SW480 (cell line): ENCODE measurements at regions not wholly inside any gene's neighbourhood (a gene's known extent, or its start where the extent isn't known, plus 50 kb on each side); places are given as distances from the start of the nearest gene placed in this dataset.

ENCODE experiments used
- DNase-seq: peaks from one replicate; pipeline ENCODE4 v3.0.0-alpha.2; 2016; ENCODE audit warnings: low spot score

DNA sequence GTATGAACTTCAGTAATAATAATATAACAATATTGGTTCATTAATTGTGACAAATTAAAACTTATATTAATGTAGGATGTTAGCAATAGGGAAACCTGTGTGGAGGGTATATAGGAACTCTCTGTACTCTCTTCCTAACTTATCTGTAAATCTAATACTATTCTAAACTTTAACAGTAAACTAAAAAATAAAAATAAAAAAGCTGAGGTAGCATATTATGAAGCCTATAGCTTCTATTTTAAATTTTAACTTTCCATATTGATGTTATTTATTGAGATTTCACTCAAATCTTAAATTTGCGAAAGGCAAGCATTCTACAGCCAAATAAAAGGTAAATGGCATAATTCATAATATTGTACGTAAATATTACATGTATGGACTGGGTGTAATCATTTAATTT, 326.4 kb downstream of the MEI4 start:
- no peak for DNase-seq

DNA sequence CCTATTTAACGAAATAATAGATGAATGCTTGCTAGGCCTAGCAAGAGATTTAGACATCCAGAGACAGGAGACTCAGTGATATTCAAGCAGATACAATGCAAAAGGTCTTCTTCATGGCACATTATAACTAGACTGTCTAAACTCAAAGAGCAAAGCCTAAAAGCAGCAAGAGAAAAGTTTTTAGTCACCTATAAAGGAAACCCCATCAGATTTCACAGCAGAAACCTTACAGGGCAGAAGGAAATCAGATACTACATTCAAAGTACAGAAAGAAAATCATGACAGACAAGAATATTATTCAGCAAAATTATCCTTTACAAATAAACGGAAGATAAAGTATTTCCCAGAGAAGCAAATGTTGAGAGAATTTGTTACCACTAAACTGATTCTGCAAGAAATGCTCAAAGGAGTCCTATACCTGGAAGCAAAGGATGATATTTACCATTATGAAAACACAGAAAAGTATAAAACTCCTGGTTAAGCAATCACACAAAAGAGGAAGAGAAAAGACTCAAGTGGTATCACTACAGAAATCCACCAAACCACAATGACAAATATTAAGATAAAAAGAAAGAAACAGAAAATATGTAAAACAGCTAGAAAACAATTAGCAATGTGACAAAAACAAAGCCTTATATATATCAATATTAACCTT, 333.7 kb downstream of the MEI4 start:
- DNase-seq = no peak

DNA sequence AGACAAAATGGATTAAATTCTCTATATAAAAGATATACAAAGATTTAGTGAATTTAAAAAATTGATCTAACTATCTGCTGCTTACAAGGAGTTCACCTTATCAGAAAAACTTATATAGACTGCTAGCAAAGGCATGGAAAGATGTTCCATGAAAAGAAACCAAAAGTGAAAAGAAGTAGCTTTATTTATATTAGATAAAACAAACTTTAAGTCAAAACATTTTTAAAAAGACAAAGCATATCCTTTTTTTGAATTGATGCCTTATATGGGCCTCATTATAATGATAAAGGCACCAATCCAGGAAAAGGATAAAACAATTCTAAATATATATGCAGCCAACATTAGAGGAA, 334.2 kb downstream of the MEI4 start:
- DNase-seq = no peak

DNA sequence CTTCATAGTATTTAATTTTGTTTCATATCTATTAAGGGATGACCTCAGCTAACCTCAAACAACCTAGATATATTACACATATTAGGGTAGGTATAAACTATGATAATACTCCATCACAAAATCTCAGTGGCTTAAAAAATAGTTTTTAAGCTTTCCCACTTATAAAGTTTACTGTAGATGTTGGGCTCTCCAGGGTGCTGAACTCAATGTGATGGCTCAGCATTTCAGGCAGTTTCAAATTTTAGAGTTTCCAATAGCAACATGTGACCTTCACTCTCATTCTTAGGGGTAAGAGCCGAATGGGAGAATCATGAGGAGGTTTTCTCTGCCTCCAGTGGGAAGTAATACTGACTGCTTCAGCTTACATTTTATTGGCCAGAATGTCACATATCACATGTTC, 357.3 kb downstream of the MEI4 start:
- no peak for DNase-seq

DNA sequence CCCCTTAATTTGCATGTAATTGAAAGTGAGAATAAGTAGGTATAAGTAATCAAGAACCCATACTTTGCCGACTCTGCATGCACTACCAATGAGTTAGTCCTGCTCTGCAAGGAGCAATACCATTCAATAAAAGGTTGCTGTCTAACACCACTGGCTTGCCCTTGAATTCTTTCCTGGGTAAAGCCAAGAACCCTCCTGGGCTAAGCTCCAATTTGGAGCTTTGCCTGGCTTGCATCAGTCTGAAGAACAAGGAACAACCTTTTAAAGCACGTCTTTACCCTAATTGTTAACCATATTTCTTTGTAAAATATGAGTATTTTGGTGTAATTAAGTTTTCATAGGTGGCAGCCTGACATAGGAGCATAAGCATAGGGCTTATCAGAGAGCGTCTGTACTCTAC, 367.7 kb downstream of the MEI4 start:
- no peak for DNase-seq

DNA sequence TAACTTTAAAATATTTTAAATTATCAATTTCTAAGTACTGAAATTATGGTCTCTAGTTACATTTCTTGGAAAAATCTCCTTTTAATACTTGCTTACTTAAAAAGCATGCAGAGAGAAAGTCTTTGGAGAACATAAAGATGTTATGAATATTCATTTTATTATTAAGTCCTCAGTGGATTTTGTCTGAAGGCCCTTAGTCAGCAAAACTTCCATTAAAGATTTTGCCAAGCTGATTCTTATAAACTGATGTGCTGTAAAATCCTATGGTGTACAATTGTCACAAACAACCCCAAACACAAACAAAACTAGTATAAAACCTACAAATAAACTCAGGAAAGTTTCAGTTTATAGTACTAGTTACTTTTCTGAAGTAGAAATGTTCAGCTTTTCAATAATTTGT, 372.7 kb downstream of the MEI4 start:
- no peak for DNase-seq

DNA sequence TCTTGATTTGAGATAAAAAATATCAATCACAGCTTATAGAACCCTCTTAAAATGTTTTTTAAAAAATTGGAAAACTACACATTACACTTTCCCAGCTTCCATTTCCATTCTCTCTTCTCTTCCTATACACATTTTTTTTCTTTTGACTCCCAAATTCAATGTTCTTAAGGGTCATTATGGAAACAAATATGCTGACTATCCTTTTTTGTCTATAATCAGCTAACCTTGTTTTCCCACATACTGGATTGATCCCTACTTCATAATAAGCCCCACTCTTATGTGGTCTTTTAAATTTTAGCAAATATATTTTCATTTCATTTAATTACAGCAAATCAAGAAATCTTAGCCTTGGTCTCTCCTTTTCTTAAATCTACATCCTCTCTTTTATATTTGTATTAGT, 378.4 kb downstream of the MEI4 start:
- no peak for DNase-seq

DNA sequence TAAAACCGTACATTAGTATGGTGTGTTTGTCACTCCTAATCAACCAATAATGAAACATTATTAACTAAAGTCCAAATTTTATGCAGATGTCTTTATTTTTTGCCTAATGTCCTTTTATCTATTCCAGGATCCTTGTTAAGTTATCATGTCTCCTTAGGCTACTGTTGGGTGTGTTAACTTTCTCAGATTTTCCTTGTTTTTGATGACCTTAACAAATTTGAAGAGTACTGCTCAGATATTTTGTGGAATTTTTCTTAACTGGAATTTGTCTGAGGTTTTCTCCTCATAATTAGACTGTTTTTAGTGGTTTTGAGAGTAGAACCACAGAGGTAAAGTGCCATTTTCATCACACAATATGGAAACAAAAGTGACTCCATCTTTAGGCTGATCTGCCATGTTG, 406.3 kb downstream of the MEI4 start:
- no peak for DNase-seq

DNA sequence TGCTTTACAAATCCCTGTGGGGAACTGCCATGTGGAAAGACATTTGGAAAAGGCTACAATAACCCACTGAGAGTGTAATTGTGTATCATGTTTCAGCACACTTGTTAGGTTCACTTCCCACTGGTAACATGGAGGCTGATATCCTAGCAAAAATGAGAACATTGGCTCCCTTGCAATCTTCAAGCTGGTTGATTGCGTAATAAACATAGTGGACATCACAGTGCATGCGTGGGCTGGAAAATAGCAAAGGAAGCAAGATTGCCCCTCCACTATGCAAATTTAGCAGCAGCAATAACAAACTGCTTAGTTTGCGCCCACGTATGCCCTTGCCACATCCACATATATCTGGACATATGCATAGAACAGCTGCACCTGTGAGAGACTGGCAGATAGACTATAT, 410.2 kb downstream of the MEI4 start:
- no peak for DNase-seq

DNA sequence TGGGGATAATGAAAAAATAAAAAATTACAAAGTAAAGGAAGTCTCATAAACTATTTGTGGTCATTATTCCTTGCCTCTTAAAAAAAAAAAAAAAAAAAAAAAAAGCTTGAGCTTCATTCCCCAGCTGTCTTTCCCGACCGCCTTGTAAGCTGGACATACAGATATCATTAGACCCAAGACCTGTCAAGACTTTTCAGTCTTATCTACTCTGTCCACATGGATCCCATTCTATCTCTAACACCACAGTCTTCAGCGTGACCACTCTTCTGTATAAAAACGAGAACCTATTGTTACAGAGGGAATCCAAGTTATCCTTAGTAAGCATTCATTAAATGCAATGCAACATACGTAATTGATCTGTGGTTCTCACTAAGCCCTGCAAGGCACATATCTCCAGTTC, 423.5 kb downstream of the MEI4 start:
- no peak for DNase-seq

DNA sequence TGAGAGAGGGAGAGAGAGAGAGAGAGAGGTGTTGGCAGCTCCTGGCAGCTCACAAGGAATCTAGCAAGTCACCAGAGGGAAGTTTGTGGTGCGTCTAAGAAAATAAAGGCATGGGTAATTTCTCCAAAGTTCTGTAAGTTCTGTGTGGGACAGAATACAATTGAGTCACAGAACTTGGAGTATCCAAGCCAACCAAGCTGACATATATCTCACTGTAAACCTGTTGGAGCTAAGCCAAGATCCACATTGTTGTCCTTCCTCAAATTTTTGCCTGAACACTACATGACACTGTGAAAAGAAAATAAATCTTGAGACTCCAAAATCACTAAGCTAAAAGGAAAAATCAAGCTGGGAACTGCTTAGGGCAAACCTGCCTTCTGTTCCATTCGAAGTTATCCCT, 436.7 kb downstream of the MEI4 start:
- DNase-seq = no peak

DNA sequence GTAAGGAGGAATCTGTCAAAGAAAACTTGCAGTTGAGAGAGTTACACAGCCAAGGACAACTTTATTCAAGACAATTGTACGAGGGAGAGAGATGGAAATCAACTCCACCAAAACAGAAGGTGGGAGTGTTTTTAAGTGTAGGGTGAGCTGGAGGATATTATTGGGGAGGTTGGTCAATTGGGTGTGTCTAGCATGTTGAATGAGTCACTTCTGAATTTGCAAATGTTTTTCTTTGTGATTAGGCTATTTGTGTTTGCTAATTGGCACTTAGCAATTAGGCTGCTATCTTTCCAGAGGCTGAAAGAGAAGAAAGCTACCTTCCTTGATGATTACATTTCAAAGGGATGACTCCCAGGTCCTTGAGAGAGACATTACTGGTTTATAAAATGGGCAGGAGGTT, 441.1 kb downstream of the MEI4 start:
- no peak for DNase-seq

DNA sequence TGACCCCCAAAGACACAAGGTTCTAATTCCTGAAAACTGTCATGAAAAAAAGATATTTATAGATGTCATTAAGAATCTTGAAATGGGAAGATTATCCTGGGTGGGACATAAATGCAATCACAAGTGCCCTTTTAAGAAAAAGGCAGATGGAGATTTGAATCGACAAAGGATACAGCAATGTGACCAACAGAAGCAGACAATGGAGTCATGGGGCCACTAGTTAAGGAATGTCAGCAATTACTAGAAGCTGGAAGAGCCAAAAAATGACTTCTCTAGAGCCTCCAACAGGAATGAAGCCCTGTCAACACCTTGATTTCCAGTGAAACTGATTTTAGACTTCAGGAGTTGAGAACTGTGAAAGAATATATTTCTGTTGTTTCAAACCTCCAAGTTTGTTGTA, 448.5 kb downstream of the MEI4 start:
- DNase-seq = no peak

DNA sequence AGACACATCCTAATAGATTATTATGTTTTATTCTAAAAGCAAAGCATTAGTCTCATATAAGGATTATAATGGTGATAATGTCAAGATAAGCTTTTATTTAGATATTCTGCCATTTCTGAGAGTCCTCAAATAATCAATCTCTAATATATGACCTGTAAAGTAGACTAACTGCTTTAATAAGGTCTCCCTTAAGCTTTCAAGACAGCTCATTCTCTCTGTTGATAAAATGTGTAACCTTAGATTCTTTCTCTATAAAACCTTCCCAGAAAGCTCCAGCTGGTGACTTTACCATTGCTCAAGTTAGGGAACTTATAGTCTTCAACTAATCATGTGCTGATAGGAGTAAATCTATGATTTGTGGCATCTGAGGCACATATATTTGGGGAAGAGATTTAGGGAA, 457.8 kb downstream of the MEI4 start:
- DNase-seq = no peak

DNA sequence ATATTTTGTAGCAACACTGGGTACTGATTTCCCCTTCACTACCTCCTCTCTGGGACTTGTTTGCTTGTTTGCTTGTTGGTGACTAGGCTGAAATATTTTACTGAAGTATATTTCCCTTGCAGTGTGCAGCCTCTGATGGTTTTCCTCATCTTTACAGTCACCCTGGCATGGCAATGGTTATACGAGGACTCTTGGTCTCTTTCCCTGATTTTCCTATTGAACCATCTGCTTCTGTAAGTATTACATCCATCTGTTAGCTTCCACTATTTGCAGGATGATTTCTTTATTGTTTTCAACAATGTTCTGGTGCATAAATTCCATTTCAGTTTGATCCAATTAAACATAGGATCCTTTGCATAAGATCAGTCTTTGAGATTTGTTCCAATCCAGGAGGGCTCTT, 465.1 kb downstream of the MEI4 start:
- DNase-seq = no peak

DNA sequence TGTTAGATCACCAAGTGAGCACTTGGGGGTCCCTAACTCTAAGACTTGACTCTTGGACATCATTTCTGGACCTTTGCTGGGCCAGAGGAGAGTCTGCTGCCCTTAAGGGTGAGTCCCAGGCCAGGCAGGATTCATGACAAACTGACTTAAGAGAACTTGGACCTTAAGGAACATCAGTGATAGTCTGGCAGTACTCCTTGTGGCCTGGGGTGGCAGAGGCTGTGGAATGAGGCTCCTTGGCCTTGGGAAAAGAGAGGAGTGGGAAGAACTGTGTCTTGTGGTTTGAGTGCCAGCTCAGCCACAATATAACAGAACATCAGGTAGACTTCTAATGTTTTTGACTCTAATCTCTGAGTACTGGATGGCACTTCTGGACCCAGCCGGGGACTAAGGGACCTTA, 478.7 kb downstream of the MEI4 start:
- DNase-seq = no peak

DNA sequence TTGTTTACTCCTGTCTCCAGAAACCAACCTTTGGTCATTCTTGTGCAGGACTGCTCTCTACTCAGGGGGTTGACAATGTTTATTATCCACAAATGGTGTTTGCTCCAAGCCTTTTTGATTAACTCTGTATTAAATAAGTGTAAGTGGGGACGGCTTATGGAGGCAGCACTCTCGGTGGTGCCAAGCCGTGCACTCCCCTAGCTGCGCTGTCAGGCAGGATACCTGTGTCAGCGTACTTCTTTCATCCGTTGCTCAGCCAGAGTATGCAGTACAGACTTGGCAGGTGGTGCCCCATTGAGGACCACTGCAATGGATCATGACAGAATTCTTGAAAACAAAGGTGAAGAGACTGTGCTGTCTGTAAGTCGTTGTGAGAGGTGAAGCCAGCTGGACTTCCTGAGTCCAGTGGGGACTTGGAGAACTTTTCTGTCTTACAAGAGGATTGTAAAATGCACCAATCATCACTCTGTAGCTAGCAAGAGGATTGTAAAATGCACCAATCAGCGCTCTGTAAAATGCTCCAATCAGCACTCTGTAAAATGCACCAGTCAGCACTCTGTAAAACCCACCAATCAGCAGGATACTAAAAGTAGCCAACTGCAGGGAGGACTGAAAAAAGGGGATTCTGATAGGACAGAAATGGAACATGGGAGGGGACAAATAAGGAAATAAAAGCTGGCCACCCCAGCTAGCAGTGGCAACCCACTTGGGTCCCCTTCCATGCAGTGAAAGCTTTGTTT, 480.0 kb downstream of the MEI4 start:
- DNase-seq = no peak

DNA sequence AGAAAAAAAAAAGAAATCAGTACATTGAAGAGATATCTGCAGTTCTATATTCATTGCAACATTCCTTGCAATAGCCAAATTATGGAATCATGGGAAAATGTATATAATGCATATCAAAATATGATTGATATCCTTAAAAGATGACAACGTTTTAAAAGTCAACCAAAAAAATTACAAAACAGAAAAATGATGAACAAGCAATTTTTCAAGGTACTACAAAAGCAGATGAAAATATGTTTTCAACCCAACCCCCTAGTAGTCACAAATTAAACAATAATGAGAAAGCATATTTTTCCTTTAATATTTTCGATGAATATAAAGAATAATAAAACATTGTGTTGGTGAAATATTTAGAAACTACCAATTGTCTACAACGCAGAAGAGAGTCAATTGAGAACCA, 497.6 kb downstream of the MEI4 start:
- no peak for DNase-seq

DNA sequence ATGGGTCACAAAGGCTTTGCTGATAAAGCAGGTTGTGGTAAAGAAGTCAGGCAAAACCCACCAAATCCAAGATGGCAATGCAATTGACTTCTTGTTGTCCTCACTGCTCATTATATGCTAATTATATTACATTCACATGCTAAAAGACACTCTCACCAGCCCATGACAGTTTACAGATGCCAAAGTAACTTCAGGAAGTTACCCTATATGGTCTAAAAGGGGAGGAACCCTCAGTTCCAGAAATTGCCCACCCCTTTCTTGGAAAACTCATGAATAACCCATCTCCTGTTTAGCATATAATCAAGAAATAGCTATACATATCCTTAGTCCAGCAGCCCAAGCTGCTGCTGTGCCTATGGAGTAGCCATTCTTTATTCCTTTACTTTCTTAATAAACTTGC, 501.1 kb downstream of the MEI4 start:
- DNase-seq = no peak

DNA sequence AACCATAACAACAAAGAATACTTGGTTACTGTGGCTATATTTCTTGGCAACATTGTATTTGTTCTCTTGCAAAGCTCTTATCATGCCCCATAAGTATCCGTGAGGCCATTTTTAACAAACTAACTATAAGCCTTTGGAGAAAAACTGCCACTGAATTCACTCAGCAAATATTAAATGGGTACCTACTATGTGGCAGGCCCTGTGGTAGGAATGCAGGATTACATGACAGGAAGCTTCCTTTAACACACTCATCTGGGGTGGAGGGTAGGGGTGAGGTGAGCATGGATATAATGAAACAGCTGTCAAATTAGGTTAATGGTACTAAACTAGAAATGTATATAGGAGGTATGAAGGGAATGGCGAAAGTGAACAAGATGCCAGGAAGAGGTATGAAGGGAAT, 504.8 kb downstream of the MEI4 start:
- no peak for DNase-seq

DNA sequence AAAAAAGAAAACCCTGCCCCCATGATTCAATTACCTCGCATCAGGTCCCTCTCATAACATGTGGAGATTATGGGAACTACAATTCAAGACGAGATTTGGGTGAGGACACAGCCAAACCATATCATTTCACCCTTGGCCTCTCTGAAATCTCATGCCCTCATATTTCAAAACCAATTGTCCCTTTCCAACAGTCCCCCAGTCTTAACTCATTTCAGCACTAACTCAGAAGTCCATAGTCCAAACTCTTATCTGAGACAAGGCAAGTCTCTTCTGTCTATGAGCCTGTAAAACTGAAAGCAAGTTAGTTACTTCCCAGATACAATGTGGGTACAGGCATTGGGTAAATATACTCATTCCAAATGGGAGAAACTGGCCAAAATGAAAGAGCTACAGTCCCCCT, 536.1 kb downstream of the MEI4 start:
- DNase-seq = no peak

DNA sequence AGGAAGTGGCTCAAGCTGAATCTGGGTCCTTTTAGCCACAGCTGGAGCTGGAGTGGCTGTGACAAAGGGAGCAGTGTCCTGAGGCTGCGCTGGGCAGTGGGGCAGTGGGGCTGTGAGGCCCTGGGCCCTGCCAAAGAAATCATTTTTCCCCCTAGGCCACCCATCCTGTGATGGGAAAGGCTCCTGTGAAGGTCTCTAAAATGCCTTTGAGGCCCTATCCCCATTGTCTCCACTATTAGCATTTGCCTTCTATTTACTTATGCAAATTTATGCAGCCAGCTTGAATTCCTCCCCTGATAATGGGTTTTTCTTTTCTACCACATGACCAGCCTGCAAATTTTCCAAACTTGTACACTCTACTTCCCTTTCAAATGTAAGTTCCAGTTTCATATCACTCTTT, 539.2 kb downstream of the MEI4 start:
- DNase-seq = no peak

DNA sequence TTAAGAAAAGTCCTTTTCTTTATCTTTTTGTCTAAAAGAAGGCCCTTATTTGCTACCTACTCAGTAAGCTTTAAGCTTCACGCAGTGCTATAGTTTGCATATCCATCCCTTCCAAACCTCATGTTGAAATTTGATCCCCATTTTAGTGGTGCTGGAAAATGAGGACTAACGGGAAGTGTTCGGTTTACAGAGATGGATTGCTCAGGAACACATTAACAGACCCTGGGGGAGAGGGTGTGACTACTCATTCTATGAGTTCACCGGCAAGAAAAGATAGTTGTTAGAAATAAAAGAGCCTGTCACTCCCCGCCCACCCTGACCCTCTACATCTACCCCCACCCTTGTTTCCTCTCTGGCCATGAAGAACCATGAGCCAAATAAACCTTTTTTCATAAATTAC, 546.2 kb downstream of the MEI4 start:
- no peak for DNase-seq

DNA sequence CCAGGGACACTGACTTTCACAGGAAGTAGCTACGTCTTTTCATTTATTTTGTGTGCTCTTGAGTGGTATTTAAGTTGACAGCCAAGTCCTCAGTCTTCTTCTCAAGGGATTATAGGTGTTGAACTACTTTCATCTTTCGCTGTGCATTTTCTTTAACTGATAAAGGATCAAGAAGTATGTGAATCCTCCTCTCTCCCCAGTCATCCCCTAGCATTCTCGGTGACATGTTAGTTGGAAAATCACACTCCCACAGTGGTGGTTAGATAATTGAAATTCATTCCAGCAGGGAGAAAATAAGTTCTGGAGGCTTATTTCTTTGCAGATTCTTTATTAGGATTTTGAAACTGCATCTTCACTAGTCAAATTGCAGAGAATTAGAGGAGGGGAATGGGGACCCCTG, 569.4 kb downstream of the MEI4 start:
- no peak for DNase-seq
